HFFc6 (cell line): ENCODE measurements at regions not wholly inside any gene's neighbourhood (a gene's known extent, or its start where the extent isn't known, plus 50 kb on each side); places are given as distances from the start of the nearest gene placed in this dataset.

Experiments used
- DNase-seq: peaks from one replicate; pipeline ENCODE4 v3.0.0-alpha.2; 2018
- H3K27ac Mint-ChIP-seq: 2 replicates; pipeline ENCODE4 v1.8.0; 2020; ENCODE audit warnings: mild to moderate bottlenecking, mixed read lengths
- H3K27me3 Mint-ChIP-seq: 2 replicates; pipeline ENCODE4 v1.8.0; 2021; ENCODE audit warnings: mild to moderate bottlenecking, moderate library complexity, mixed read lengths; ENCODE audit not compliant: insufficient read depth
- H3K36me3 Mint-ChIP-seq: 2 replicates; pipeline ENCODE4 v1.8.0; 2021; ENCODE audit warnings: low read depth, mixed read lengths
- H3K4me1 Mint-ChIP-seq: 2 replicates; pipeline ENCODE4 v1.8.0; 2020; ENCODE audit warnings: low read depth, mixed read lengths
- H3K4me3 Mint-ChIP-seq: 2 replicates; pipeline ENCODE4 v1.8.0; 2020; ENCODE audit warnings: mild to moderate bottlenecking, moderate library complexity, mixed read lengths
- H3K9me3 Mint-ChIP-seq: 2 replicates; pipeline ENCODE4 v1.8.0; 2020; ENCODE audit warnings: mild to moderate bottlenecking, mixed read lengths
- CTCF ChIP-seq: fragments of 200-600 bp; sonication (generic); IDR thresholded peaks from 2 replicates; pipeline ENCODE4 v1.5.0; 2021; ENCODE audit warnings: antibody characterized with exemption, mild to moderate bottlenecking

GRCh38 chr2:180664507-180664906 is 315.9 kb upstream of the UBE2E3 start:
- Mint-ChIP-seq H3K4me3 (no peak overlapping the region), H3K27me3 (peaks cover 2% of the 10 kb centered on the region; the same call in 1 of the 2 replicates), H3K9me3 (no peaks in the 10 kb centered on the region), H3K36me3 (no peaks in the 10 kb centered on the region; the same call in 1 of the 2 replicates), H3K4me1 (peaks cover 44% of the 10 kb centered on the region), H3K27ac (no peak overlapping the region)
- TF ChIP-seq CTCF = no peak
- DNase-seq = no peak

GRCh38 chr2:180662941-180663471 is 317.4 kb upstream of the UBE2E3 start:
- no peak overlapping the region for H3K27ac Mint-ChIP-seq
- H3K4me1 Mint-ChIP-seq = peaks cover 48% of the 10 kb centered on the region
- H3K9me3 Mint-ChIP-seq = no peaks in the 10 kb centered on the region
- no peak for DNase-seq
- peak overlapping the region; percentile 67; the same call in 1 of the 2 replicates for H3K4me3 Mint-ChIP-seq
- H3K27me3 Mint-ChIP-seq = peaks cover 2% of the 10 kb centered on the region; the same call in 1 of the 2 replicates
- no peak for TF ChIP-seq CTCF
- H3K36me3 Mint-ChIP-seq = no peaks in the 10 kb centered on the region; the same call in 1 of the 2 replicates

- H3K27me3 Mint-ChIP-seq = peaks cover 2% of the 10 kb centered on the region; the same call in 1 of the 2 replicates
- H3K4me1 Mint-ChIP-seq = peaks cover 51% of the 10 kb centered on the region
- H3K9me3 Mint-ChIP-seq = no peaks in the 10 kb centered on the region
- no peaks in the 10 kb centered on the region; the same call in 1 of the 2 replicates for H3K36me3 Mint-ChIP-seq
- TF ChIP-seq CTCF = no peak
- peak; percentile 18 for DNase-seq
- no peak overlapping the region for H3K4me3 Mint-ChIP-seq
- H3K27ac Mint-ChIP-seq = no peak overlapping the region
Measured at GRCh38 chr2:180662521-180662920, 317.9 kb upstream of the UBE2E3 start.

GRCh38 chr2:180661686-180662030 is 318.7 kb upstream of the UBE2E3 start:
- no peak overlapping the region for H3K27ac Mint-ChIP-seq
- H3K27me3 Mint-ChIP-seq = peaks cover 2% of the 10 kb centered on the region; the same call in 1 of the 2 replicates
- H3K9me3 Mint-ChIP-seq = no peaks in the 10 kb centered on the region
- no peak overlapping the region for H3K4me3 Mint-ChIP-seq
- peaks cover 60% of the 10 kb centered on the region for H3K4me1 Mint-ChIP-seq
- TF ChIP-seq CTCF = no peak
- no peak for DNase-seq
- no peaks in the 10 kb centered on the region; the same call in 1 of the 2 replicates for H3K36me3 Mint-ChIP-seq

- H3K36me3 Mint-ChIP-seq = no peaks in the 10 kb centered on the region; the same call in 1 of the 2 replicates
- H3K4me1 Mint-ChIP-seq = peaks cover 65% of the 10 kb centered on the region
- no peak overlapping the region for H3K4me3 Mint-ChIP-seq
- peaks cover 2% of the 10 kb centered on the region; the same call in 1 of the 2 replicates for H3K27me3 Mint-ChIP-seq
- TF ChIP-seq CTCF = no peak
- DNase-seq = no peak
- no peak overlapping the region for H3K27ac Mint-ChIP-seq
- H3K9me3 Mint-ChIP-seq = no peaks in the 10 kb centered on the region
Measured at GRCh38 chr2:180660881-180661685, 319.3 kb upstream of the UBE2E3 start.
